ENCODE measurements at regions not wholly inside any gene's neighbourhood (a gene's known extent, or its start where the extent isn't known, plus 50 kb on each side); places are given as distances from the start of the nearest gene placed in this dataset.

- H3K36me3 ChIP-seq (ENCODE audit: insufficient read depth, low read length): no peaks in the 10 kb centered on the region
Observed at GRCh38 chr2:154600927-154601494, 97.5 kb upstream of the KCNJ3 start.

GRCh38 chr2:154603682-154604081 is 94.8 kb upstream of the KCNJ3 start:
- no peaks in the 10 kb centered on the region for H3K4me1 ChIP-seq (ENCODE audit: insufficient read depth, low read length)

More at GRCh38 chr2:154600927-154601494, 97.5 kb upstream of the KCNJ3 start:
- H3K9me3 ChIP-seq (ENCODE audit: control insufficient read depth, insufficient read depth, low read length): no peaks in the 10 kb centered on the region; the same call in 1 of the 2 replicates
- no peaks in the 10 kb centered on the region for H3K4me1 ChIP-seq (ENCODE audit: insufficient read depth, low read length)
- H3K9ac ChIP-seq (ENCODE audit: low read depth, low read length): no peak overlapping the region

GRCh38 chr2:154608438-154608837 is 90.1 kb upstream of the KCNJ3 start:
- H3K4me1 ChIP-seq (ENCODE audit: insufficient read depth, low read length): no peaks in the 10 kb centered on the region

More at GRCh38 chr2:154603682-154604081, 94.8 kb upstream of the KCNJ3 start:
- Histone ChIP-seq H3K36me3 (ENCODE audit: insufficient read depth, low read length) (no peaks in the 10 kb centered on the region), H3K9ac (ENCODE audit: low read depth, low read length) (no peak overlapping the region), H3K9me3 (ENCODE audit: control insufficient read depth, insufficient read depth, low read length) (no peaks in the 10 kb centered on the region; the same call in 1 of the 2 replicates)

GRCh38 chr2:154614906-154615305 is 83.6 kb upstream of the KCNJ3 start:
- H3K4me1 ChIP-seq (ENCODE audit: insufficient read depth, low read length): no peaks in the 10 kb centered on the region
- no peak overlapping the region for H3K9ac ChIP-seq (ENCODE audit: low read depth, low read length)
- no peaks in the 10 kb centered on the region for H3K36me3 ChIP-seq (ENCODE audit: insufficient read depth, low read length)
- no peaks in the 10 kb centered on the region for H3K9me3 ChIP-seq (ENCODE audit: control insufficient read depth, insufficient read depth, low read length)

More at GRCh38 chr2:154608438-154608837, 90.1 kb upstream of the KCNJ3 start:
- H3K9me3 ChIP-seq (ENCODE audit: control insufficient read depth, insufficient read depth, low read length): no peaks in the 10 kb centered on the region
- H3K9ac ChIP-seq (ENCODE audit: low read depth, low read length): no peak overlapping the region
- no peaks in the 10 kb centered on the region for H3K36me3 ChIP-seq (ENCODE audit: insufficient read depth, low read length)

- Histone ChIP-seq H3K4me1 (ENCODE audit: insufficient read depth, low read length) (no peaks in the 10 kb centered on the region), H3K36me3 (ENCODE audit: insufficient read depth, low read length) (no peaks in the 10 kb centered on the region), H3K9ac (ENCODE audit: low read depth, low read length) (no peak overlapping the region), H3K9me3 (ENCODE audit: control insufficient read depth, insufficient read depth, low read length) (no peaks in the 10 kb centered on the region)
Observed at GRCh38 chr2:154616659-154617058, 81.8 kb upstream of the KCNJ3 start.

GRCh38 chr2:154620471-154620870 is 78.0 kb upstream of the KCNJ3 start:
- H3K36me3 ChIP-seq (ENCODE audit: insufficient read depth, low read length): no peaks in the 10 kb centered on the region
- H3K9ac ChIP-seq (ENCODE audit: low read depth, low read length): no peak overlapping the region
- no peaks in the 10 kb centered on the region for H3K9me3 ChIP-seq (ENCODE audit: control insufficient read depth, insufficient read depth, low read length)
- no peaks in the 10 kb centered on the region for H3K4me1 ChIP-seq (ENCODE audit: insufficient read depth, low read length)

- Histone ChIP-seq H3K36me3 (ENCODE audit: insufficient read depth, low read length) (no peaks in the 10 kb centered on the region), H3K9me3 (ENCODE audit: control insufficient read depth, insufficient read depth, low read length) (no peaks in the 10 kb centered on the region), H3K4me1 (ENCODE audit: insufficient read depth, low read length) (no peaks in the 10 kb centered on the region), H3K9ac (ENCODE audit: low read depth, low read length) (no peak overlapping the region)
Observed at GRCh38 chr2:154623819-154624218, 74.7 kb upstream of the KCNJ3 start.

GRCh38 chr2:154637456-154637855 is 61.0 kb upstream of the KCNJ3 start:
- Histone ChIP-seq H3K4me1 (ENCODE audit: insufficient read depth, low read length) (no peaks in the 10 kb centered on the region; the same call in 1 of the 2 replicates), H3K9me3 (ENCODE audit: control insufficient read depth, insufficient read depth, low read length) (no peaks in the 10 kb centered on the region), H3K36me3 (ENCODE audit: insufficient read depth, low read length) (no peaks in the 10 kb centered on the region), H3K9ac (ENCODE audit: low read depth, low read length) (no peak overlapping the region)

- Histone ChIP-seq H3K9ac (ENCODE audit: low read depth, low read length) (no peak overlapping the region), H3K36me3 (ENCODE audit: insufficient read depth, low read length) (no peaks in the 10 kb centered on the region), H3K9me3 (ENCODE audit: control insufficient read depth, insufficient read depth, low read length) (no peaks in the 10 kb centered on the region), H3K4me1 (ENCODE audit: insufficient read depth, low read length) (no peaks in the 10 kb centered on the region; the same call in 1 of the 2 replicates)
Observed at GRCh38 chr2:154638783-154639182, 59.7 kb upstream of the KCNJ3 start.

- Histone ChIP-seq H3K9me3 (ENCODE audit: control insufficient read depth, insufficient read depth, low read length) (no peaks in the 10 kb centered on the region), H3K4me1 (ENCODE audit: insufficient read depth, low read length) (no peaks in the 10 kb centered on the region; the same call in 1 of the 2 replicates), H3K36me3 (ENCODE audit: insufficient read depth, low read length) (no peaks in the 10 kb centered on the region), H3K9ac (ENCODE audit: low read depth, low read length) (no peak overlapping the region)
Observed at GRCh38 chr2:154640000-154640399, 58.5 kb upstream of the KCNJ3 start.
